GM21786 (cell line): ENCODE measurements at regions not wholly inside any gene's neighbourhood (a gene's known extent, or its start where the extent isn't known, plus 50 kb on each side); places are given as distances from the start of the nearest gene placed in this dataset.

Experiments used
- ATAC-seq: cut with Tn5 transposase; IDR thresholded peaks from one replicate; pipeline ENCODE4 v1.9.1; 2021; ENCODE audit not compliant: unreplicated experiment

GRCh38 chr6:90960324-90960723 lies 373.5 kb upstream of the MAP3K7 start:
- ATAC-seq = no peak

GRCh38 chr6:90955246-90955645 lies 368.4 kb upstream of the MAP3K7 start:
- no peak for ATAC-seq

- no peak for ATAC-seq
These were observed 366.7 kb upstream of the MAP3K7 start for GRCh38 chr6:90953405-90954161.

GRCh38 chr6:90952176-90952575 lies 365.3 kb upstream of the MAP3K7 start:
- ATAC-seq = no peak

- no peak for ATAC-seq
These were observed 361.7 kb upstream of the MAP3K7 start for GRCh38 chr6:90948540-90948939.

GRCh38 chr6:90947184-90948064 lies 360.6 kb upstream of the MAP3K7 start:
- no peak for ATAC-seq

- no peak for ATAC-seq
These were observed 355.0 kb upstream of the MAP3K7 start for GRCh38 chr6:90941885-90942284.

GRCh38 chr6:90940812-90941481 lies 354.1 kb upstream of the MAP3K7 start:
- peak; percentile 96 for ATAC-seq

GRCh38 chr6:90939906-90940305 lies 353.0 kb upstream of the MAP3K7 start:
- ATAC-seq = no peak

GRCh38 chr6:90938122-90938521 lies 351.2 kb upstream of the MAP3K7 start:
- ATAC-seq = no peak

- ATAC-seq = no peak
These were observed 349.4 kb upstream of the MAP3K7 start for GRCh38 chr6:90936286-90936685.

GRCh38 chr6:90934966-90935365 lies 348.1 kb upstream of the MAP3K7 start:
- ATAC-seq = no peak

GRCh38 chr6:90934081-90934480 lies 347.2 kb upstream of the MAP3K7 start:
- no peak for ATAC-seq

GRCh38 chr6:90932351-90932750 lies 345.5 kb upstream of the MAP3K7 start:
- ATAC-seq = no peak

- ATAC-seq = no peak
These were observed 341.2 kb upstream of the MAP3K7 start for GRCh38 chr6:90928051-90928450.

GRCh38 chr6:90925726-90926125 lies 338.9 kb upstream of the MAP3K7 start:
- ATAC-seq = no peak

GRCh38 chr6:90922325-90922724 lies 335.5 kb upstream of the MAP3K7 start:
- ATAC-seq = no peak

GRCh38 chr6:90918361-90918760 lies 331.5 kb upstream of the MAP3K7 start:
- ATAC-seq = no peak

GRCh38 chr6:90917376-90917775 lies 330.5 kb upstream of the MAP3K7 start:
- ATAC-seq = no peak

GRCh38 chr6:90916968-90917367 lies 330.1 kb upstream of the MAP3K7 start:
- ATAC-seq = no peak

- ATAC-seq = no peak
These were observed 328.5 kb upstream of the MAP3K7 start for GRCh38 chr6:90915224-90915915.
